ENCODE measurements at regions not wholly inside any gene's neighbourhood (a gene's known extent, or its start where the extent isn't known, plus 50 kb on each side); places are given as distances from the start of the nearest gene placed in this dataset.
A peak's percentile ranks its signal among the peaks of the same experiment; 100 is the strongest.
"Not testable (repeated sequence)": the region's sequence is repeated elsewhere in the genome, so short reads cannot be mapped to it uniquely, and the experiment has no call there.

GRCh38 chr16:21520134-21521047 lies 79.0 kb upstream of the METTL9 start:
- Histone ChIP-seq H4K20me1 (ENCODE audit: control insufficient read depth, extremely low read depth, insufficient read depth, low read length) (peaks cover 11% of the 10 kb centered on the region), H2AFZ (ENCODE audit: control insufficient read depth, low read length) (peak overlapping the region; percentile 73), H3K79me2 (ENCODE audit: control insufficient read depth, insufficient read depth, low read length) (peaks cover 36% of the 10 kb centered on the region), H3K4me3 (ENCODE audit: control insufficient read depth in 2 of 3, extremely low read depth in 1 of 3, insufficient read depth in 2 of 3, low read depth in 1 of 3, low read length in 3 of 3) (peak overlapping the region; percentile 71 to 73 (median 72)), H3K9ac (ENCODE audit: control insufficient read depth, extremely low read depth, insufficient read depth, low read length) (peak overlapping the region; percentile 94), H3K27ac (ENCODE audit: control insufficient read depth, insufficient read depth, low read length) (peak overlapping the region; percentile 91), H3K4me2 (ENCODE audit: control insufficient read depth, extremely low read depth, insufficient read depth, low read depth, low read length) (peak overlapping the region; percentile 22)
- DNase-seq (ENCODE audit: low read depth, low spot score); H3K9me3 ChIP-seq (ENCODE audit: control insufficient read depth, low read depth, low read length); H3K36me3 ChIP-seq (ENCODE audit: control insufficient read depth in 2 of 2, extremely low read depth in 1 of 2, insufficient read depth in 2 of 2, low read length in 2 of 2); FAIRE-seq; H3K27me3 ChIP-seq (ENCODE audit: control insufficient read depth, extremely low read depth, insufficient read depth, low read length); H3K9me1 ChIP-seq (ENCODE audit: control insufficient read depth, extremely low read depth, insufficient read depth, low read length); H3K4me1 ChIP-seq (ENCODE audit: control insufficient read depth, extremely low read depth, insufficient read depth, low read length); dilution Hi-C loops (cut with MboI; ENCODE audit: extremely low pct_ligation_motif_present, low sequenced_read_pairs): not testable (repeated sequence)

- H3K9me1 ChIP-seq (ENCODE audit: control insufficient read depth, extremely low read depth, insufficient read depth, low read length); dilution Hi-C loops (cut with MboI; ENCODE audit: extremely low pct_ligation_motif_present, low sequenced_read_pairs); H2AFZ ChIP-seq (ENCODE audit: control insufficient read depth, low read length); H4K20me1 ChIP-seq (ENCODE audit: control insufficient read depth, extremely low read depth, insufficient read depth, low read length); H3K36me3 ChIP-seq (ENCODE audit: control insufficient read depth in 2 of 2, extremely low read depth in 1 of 2, insufficient read depth in 2 of 2, low read length in 2 of 2); H3K4me3 ChIP-seq (ENCODE audit: control insufficient read depth in 2 of 3, extremely low read depth in 1 of 3, insufficient read depth in 2 of 3, low read depth in 1 of 3, low read length in 3 of 3); FAIRE-seq; H3K4me1 ChIP-seq (ENCODE audit: control insufficient read depth, extremely low read depth, insufficient read depth, low read length); H3K27me3 ChIP-seq (ENCODE audit: control insufficient read depth, extremely low read depth, insufficient read depth, low read length); H3K9ac ChIP-seq (ENCODE audit: control insufficient read depth, extremely low read depth, insufficient read depth, low read length); H3K27ac ChIP-seq (ENCODE audit: control insufficient read depth, insufficient read depth, low read length); H3K9me3 ChIP-seq (ENCODE audit: control insufficient read depth, low read depth, low read length); DNase-seq (ENCODE audit: low read depth, low spot score); H3K4me2 ChIP-seq (ENCODE audit: control insufficient read depth, extremely low read depth, insufficient read depth, low read depth, low read length): not testable (repeated sequence)
- peaks cover 30% of the 10 kb centered on the region for H3K79me2 ChIP-seq (ENCODE audit: control insufficient read depth, insufficient read depth, low read length)
These were observed 78.4 kb upstream of the METTL9 start for GRCh38 chr16:21521048-21521389.

GRCh38 chr16:21521390-21522143 lies 77.8 kb upstream of the METTL9 start:
- H4K20me1 ChIP-seq (ENCODE audit: control insufficient read depth, extremely low read depth, insufficient read depth, low read length); H3K4me1 ChIP-seq (ENCODE audit: control insufficient read depth, extremely low read depth, insufficient read depth, low read length); H3K4me2 ChIP-seq (ENCODE audit: control insufficient read depth, extremely low read depth, insufficient read depth, low read depth, low read length); dilution Hi-C loops (cut with MboI; ENCODE audit: extremely low pct_ligation_motif_present, low sequenced_read_pairs); FAIRE-seq; H2AFZ ChIP-seq (ENCODE audit: control insufficient read depth, low read length); DNase-seq (ENCODE audit: low read depth, low spot score); H3K9me3 ChIP-seq (ENCODE audit: control insufficient read depth, low read depth, low read length); H3K9me1 ChIP-seq (ENCODE audit: control insufficient read depth, extremely low read depth, insufficient read depth, low read length); H3K27ac ChIP-seq (ENCODE audit: control insufficient read depth, insufficient read depth, low read length); H3K27me3 ChIP-seq (ENCODE audit: control insufficient read depth, extremely low read depth, insufficient read depth, low read length); H3K36me3 ChIP-seq (ENCODE audit: control insufficient read depth in 2 of 2, extremely low read depth in 1 of 2, insufficient read depth in 2 of 2, low read length in 2 of 2); H3K4me3 ChIP-seq (ENCODE audit: control insufficient read depth in 2 of 3, extremely low read depth in 1 of 3, insufficient read depth in 2 of 3, low read depth in 1 of 3, low read length in 3 of 3); H3K9ac ChIP-seq (ENCODE audit: control insufficient read depth, extremely low read depth, insufficient read depth, low read length): not testable (repeated sequence)
- peaks cover 25% of the 10 kb centered on the region for H3K79me2 ChIP-seq (ENCODE audit: control insufficient read depth, insufficient read depth, low read length)

GRCh38 chr16:21522846-21523245 lies 76.5 kb upstream of the METTL9 start:
- H3K4me1 ChIP-seq (ENCODE audit: control insufficient read depth, extremely low read depth, insufficient read depth, low read length); DNase-seq (ENCODE audit: low read depth, low spot score); H3K9me3 ChIP-seq (ENCODE audit: control insufficient read depth, low read depth, low read length); H2AFZ ChIP-seq (ENCODE audit: control insufficient read depth, low read length); H3K27ac ChIP-seq (ENCODE audit: control insufficient read depth, insufficient read depth, low read length); FAIRE-seq; H3K9me1 ChIP-seq (ENCODE audit: control insufficient read depth, extremely low read depth, insufficient read depth, low read length); H4K20me1 ChIP-seq (ENCODE audit: control insufficient read depth, extremely low read depth, insufficient read depth, low read length); H3K4me2 ChIP-seq (ENCODE audit: control insufficient read depth, extremely low read depth, insufficient read depth, low read depth, low read length); H3K9ac ChIP-seq (ENCODE audit: control insufficient read depth, extremely low read depth, insufficient read depth, low read length); dilution Hi-C loops (cut with MboI; ENCODE audit: extremely low pct_ligation_motif_present, low sequenced_read_pairs); H3K36me3 ChIP-seq (ENCODE audit: control insufficient read depth in 2 of 2, extremely low read depth in 1 of 2, insufficient read depth in 2 of 2, low read length in 2 of 2); H3K4me3 ChIP-seq (ENCODE audit: control insufficient read depth in 2 of 3, extremely low read depth in 1 of 3, insufficient read depth in 2 of 3, low read depth in 1 of 3, low read length in 3 of 3): not testable (repeated sequence)
- Histone ChIP-seq H3K27me3 (ENCODE audit: control insufficient read depth, extremely low read depth, insufficient read depth, low read length) (peaks cover 14% of the 10 kb centered on the region), H3K79me2 (ENCODE audit: control insufficient read depth, insufficient read depth, low read length) (peaks cover 18% of the 10 kb centered on the region)
